ENCODE measurements at regions not wholly inside any gene's neighbourhood (a gene's known extent, or its start where the extent isn't known, plus 50 kb on each side); places are given as distances from the start of the nearest gene placed in this dataset.

DNA sequence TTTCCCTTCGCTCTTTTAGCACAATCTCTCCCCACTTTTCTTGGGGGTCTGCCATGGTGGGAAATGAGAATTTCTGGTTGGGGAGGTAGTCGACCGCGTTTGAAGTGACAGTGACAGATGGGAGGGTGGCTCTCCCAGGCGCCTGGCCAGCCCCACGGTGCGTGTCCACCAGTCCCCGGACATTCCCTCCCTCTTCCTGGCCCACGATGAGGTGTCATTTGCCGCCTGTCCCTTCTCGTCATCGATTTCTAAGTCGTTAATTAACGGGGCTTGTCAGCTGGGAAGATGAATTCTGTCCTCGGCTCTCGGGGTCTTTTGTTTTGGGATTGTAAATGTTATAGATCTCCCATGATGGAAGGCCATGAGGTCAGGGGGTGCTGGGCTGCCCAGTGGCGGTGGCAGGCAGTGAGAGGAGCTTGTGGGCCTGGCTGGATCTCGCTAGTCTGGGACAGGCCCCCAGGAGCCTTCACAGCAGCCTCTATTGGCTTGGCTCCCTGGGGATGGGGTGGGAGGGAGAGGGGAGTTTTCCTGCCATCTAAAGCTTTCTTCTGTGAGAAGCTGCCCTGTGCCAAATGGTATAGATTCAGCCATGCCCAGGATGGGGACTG, 164.2 kb downstream of the MRM1 start:
- Histone ChIP-seq H4K20me1 (ENCODE audit: insufficient read depth) (no peaks in the 10 kb centered on the region), H3K27me3 (ENCODE audit: insufficient read depth, low read length) (no peaks in the 10 kb centered on the region), H3K9me2 (ENCODE audit: insufficient read depth) (no peaks in the 10 kb centered on the region), H3K9ac (ENCODE audit: low read length) (no peak overlapping the region), H3K9me3 (ENCODE audit: control insufficient read depth in 1 of 2, insufficient read depth in 1 of 2, low read depth in 1 of 2, low read length in 2 of 2) (no peaks in the 10 kb centered on the region), H2AFZ (ENCODE audit: low read depth, low read length, poor library complexity, severe bottlenecking) (no peak overlapping the region), H3K4me3 (replicated peaks in 1 of 2; ENCODE audit: low read depth in 1 of 2, low read length in 2 of 2) (no peak overlapping the region), H3K4me2 (ENCODE audit: low read length) (no peak overlapping the region), H3K79me2 (ENCODE audit: insufficient read depth, low read length) (no peaks in the 10 kb centered on the region), H3K36me3 (ENCODE audit: control insufficient read depth in 1 of 2, insufficient read depth in 2 of 2, low read length in 2 of 2) (no peaks in the 10 kb centered on the region), H3K4me1 (ENCODE audit: control insufficient read depth in 1 of 2, insufficient read depth in 2 of 2, low read length in 2 of 2) (no peaks in the 10 kb centered on the region), H3K27ac (ENCODE audit: low read depth, low read length) (no peak overlapping the region)
- DNase-seq (ENCODE audit: low read depth, low spot score) (no peak), ATAC-seq (no peak)
- POLR2A ChIA-PET: no interaction called here
- CTCF ChIA-PET: interaction anchor here (0.9 kb wide), 1 partner anchor 282 kb away, joined by 3 read pairs; no protein-coding TSS in a partner anchor
- TF ChIP-seq, protein P1, sequence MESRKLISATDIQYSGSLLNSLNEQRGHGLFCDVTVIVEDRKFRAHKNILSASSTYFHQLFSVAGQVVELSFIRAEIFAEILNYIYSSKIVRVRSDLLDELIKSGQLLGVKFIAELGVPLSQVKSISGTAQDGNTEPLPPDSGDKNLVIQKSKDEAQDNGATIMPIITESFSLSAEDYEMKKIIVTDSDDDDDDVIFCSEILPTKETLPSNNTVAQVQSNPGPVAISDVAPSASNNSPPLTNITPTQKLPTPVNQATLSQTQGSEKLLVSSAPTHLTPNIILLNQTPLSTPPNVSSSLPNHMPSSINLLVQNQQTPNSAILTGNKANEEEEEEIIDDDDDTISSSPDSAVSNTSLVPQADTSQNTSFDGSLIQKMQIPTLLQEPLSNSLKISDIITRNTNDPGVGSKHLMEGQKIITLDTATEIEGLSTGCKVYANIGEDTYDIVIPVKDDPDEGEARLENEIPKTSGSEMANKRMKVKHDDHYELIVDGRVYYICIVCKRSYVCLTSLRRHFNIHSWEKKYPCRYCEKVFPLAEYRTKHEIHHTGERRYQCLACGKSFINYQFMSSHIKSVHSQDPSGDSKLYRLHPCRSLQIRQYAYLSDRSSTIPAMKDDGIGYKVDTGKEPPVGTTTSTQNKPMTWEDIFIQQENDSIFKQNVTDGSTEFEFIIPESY (IDR thresholded peaks at IDR 0.05; ENCODE audit: extremely low read depth, insufficient replicate concordance, low read length): no peak
- TF ChIP-seq, protein P2, sequence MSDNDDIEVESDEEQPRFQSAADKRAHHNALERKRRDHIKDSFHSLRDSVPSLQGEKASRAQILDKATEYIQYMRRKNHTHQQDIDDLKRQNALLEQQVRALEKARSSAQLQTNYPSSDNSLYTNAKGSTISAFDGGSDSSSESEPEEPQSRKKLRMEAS (IDR thresholded peaks at IDR 0.05): no peak
- TF ChIP-seq EZH2 (IDR thresholded peaks at IDR 0.05) (no peak), ELF1 (IDR thresholded peaks at IDR 0.05; ENCODE audit: borderline replicate concordance, low read depth) (no peak), ZFX (IDR thresholded peaks at IDR 0.05) (no peak), JUND (IDR thresholded peaks at IDR 0.05) (no peak), TCF7L2 (IDR thresholded peaks at IDR 0.05; ENCODE audit: borderline replicate concordance, extremely low read depth, insufficient read depth, insufficient read length) (no peak), EZH2phosphoT487 (IDR thresholded peaks at IDR 0.05; ENCODE audit: borderline replicate concordance) (no peak), ZNF274 (IDR thresholded peaks at IDR 0.05; ENCODE audit: low read depth, low read length) (no peak), POLR2A (IDR thresholded peaks at IDR 0.05; ENCODE audit: borderline replicate concordance, extremely low read depth, insufficient read depth, insufficient read length) (no peak), RAD21 (IDR thresholded peaks at IDR 0.05; ENCODE audit: low read depth) (no peak), POLR2AphosphoS5 (IDR thresholded peaks at IDR 0.05; ENCODE audit: low read depth, low read length) (no peak), SP1 (IDR thresholded peaks at IDR 0.05; ENCODE audit: low read depth) (no peak), EGR1 (IDR thresholded peaks at IDR 0.05; ENCODE audit: low read depth) (no peak), SIN3A (IDR thresholded peaks at IDR 0.05; ENCODE audit: low read depth) (no peak), FOSL1 (IDR thresholded peaks at IDR 0.05; ENCODE audit: low read depth) (no peak), CEBPB (IDR thresholded peaks at IDR 0.05; ENCODE audit: low read depth) (no peak), CBX3 (IDR thresholded peaks at IDR 0.05; ENCODE audit: low read depth) (no peak)
- TF ChIP-seq, protein P3, sequence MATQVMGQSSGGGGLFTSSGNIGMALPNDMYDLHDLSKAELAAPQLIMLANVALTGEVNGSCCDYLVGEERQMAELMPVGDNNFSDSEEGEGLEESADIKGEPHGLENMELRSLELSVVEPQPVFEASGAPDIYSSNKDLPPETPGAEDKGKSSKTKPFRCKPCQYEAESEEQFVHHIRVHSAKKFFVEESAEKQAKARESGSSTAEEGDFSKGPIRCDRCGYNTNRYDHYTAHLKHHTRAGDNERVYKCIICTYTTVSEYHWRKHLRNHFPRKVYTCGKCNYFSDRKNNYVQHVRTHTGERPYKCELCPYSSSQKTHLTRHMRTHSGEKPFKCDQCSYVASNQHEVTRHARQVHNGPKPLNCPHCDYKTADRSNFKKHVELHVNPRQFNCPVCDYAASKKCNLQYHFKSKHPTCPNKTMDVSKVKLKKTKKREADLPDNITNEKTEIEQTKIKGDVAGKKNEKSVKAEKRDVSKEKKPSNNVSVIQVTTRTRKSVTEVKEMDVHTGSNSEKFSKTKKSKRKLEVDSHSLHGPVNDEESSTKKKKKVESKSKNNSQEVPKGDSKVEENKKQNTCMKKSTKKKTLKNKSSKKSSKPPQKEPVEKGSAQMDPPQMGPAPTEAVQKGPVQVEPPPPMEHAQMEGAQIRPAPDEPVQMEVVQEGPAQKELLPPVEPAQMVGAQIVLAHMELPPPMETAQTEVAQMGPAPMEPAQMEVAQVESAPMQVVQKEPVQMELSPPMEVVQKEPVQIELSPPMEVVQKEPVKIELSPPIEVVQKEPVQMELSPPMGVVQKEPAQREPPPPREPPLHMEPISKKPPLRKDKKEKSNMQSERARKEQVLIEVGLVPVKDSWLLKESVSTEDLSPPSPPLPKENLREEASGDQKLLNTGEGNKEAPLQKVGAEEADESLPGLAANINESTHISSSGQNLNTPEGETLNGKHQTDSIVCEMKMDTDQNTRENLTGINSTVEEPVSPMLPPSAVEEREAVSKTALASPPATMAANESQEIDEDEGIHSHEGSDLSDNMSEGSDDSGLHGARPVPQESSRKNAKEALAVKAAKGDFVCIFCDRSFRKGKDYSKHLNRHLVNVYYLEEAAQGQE (IDR thresholded peaks at IDR 0.05; ENCODE audit: low read depth): no peak
- TF ChIP-seq, protein P4, sequence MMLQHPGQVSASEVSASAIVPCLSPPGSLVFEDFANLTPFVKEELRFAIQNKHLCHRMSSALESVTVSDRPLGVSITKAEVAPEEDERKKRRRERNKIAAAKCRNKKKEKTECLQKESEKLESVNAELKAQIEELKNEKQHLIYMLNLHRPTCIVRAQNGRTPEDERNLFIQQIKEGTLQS (IDR thresholded peaks at IDR 0.05): no peak
- RAD21 ChIA-PET (ENCODE audit: low non-redundant PET in 1 of 2, low total read pairs in 2 of 2, uncharacterized antibody in 2 of 2, unreplicated experiment in 2 of 2): no interaction called here
- BruUV-seq (replicated peaks): no TSS peak
- intact Hi-C loops (cut with micrococcal nuclease): no loop called here
